SK-N-SH (cell line): ENCODE measurements at regions not wholly inside any gene's neighbourhood (a gene's known extent, or its start where the extent isn't known, plus 50 kb on each side); places are given as distances from the start of the nearest gene placed in this dataset.

ENCODE experiments used
- CTCF ChIA-PET: fragments of 300-600, 350-600 bp; formaldehyde crosslinking; extraction: SDS; loops from one replicate; lab custom pipeline; 2021; lab: Yijun Ruan, JAX
- POLR2A ChIA-PET: fragments of 350-600 bp; sonication (Branson Sonifier 250); formaldehyde crosslinking; extraction: SDS; loops from one replicate; lab custom pipeline; 2020; ENCODE audit warnings: antibody characterized with exemption, inconsistent platforms; lab: Yijun Ruan, JAX
- DNase-seq: peaks from one replicate; pipeline ENCODE4 v3.0.0; 2012
- H2AFZ ChIP-seq: fragments of 200-600 bp; sonication (generic); 2 replicates; pipeline ENCODE4 v1.8.1; 2016; ENCODE audit warnings: antibody characterized with exemption, mild to moderate bottlenecking, low read depth
- H3F3A ChIP-seq: fragments of 200-600 bp; sonication (generic); replicated peaks from 2 replicates; pipeline ENCODE3; 2016; ENCODE audit warnings: antibody characterized with exemption, mild to moderate bottlenecking; ENCODE audit not compliant: insufficient read depth
- H3K27ac ChIP-seq, 2 experiments: fragments of 200-500 bp in 1 of 2; fragments of 200-600 bp in 1 of 2; sonication (Bioruptor generic) in 1 of 2; sonication (generic), shearing (Covaris generic) in 1 of 2; 2 replicates each; pipeline versions ENCODE4 v1.5.1 to v1.6.1; 2014 to 2016; ENCODE audit warnings: low read depth in 2 of 2, inconsistent platforms in 1 of 2, low read length in 1 of 2, mild to moderate bottlenecking in 1 of 2, mixed read lengths in 1 of 2
- H3K27me3 ChIP-seq: fragments of 200-600 bp; sonication (generic), shearing (Covaris generic); 2 replicates; pipeline ENCODE4 v1.6.1; 2016; ENCODE audit warnings: mixed run types; ENCODE audit not compliant: insufficient read depth
- H3K36me3 ChIP-seq, 2 experiments: fragments of 200-500 bp in 1 of 2; fragments of 200-600 bp in 1 of 2; sonication (Bioruptor generic) in 1 of 2; sonication (generic) in 1 of 2; replicated peaks in 1 of 2; 2 replicates each; pipeline versions ENCODE3 to v1.5.1; 2014 to 2016; ENCODE audit warnings: low read length in 1 of 2, mild to moderate bottlenecking in 1 of 2; ENCODE audit not compliant: insufficient read depth in 2 of 2, control insufficient read depth in 1 of 2
- H3K4me1 ChIP-seq, 2 experiments: fragments of 200-500 bp in 1 of 2; fragments of 200-600 bp in 1 of 2; sonication (Bioruptor generic) in 1 of 2; sonication (generic), shearing (Covaris generic) in 1 of 2; 2 replicates each; pipeline versions ENCODE4 v1.5.1 to v1.6.1; 2014 to 2016; ENCODE audit warnings: low read depth in 1 of 2, low read length in 1 of 2, mixed run types in 1 of 2; ENCODE audit not compliant: insufficient read depth in 2 of 2, control insufficient read depth in 1 of 2
- H3K4me2 ChIP-seq: fragments of 200-600 bp; sonication (generic), shearing (Covaris generic); 2 replicates; pipeline ENCODE4 v1.6.1; 2017; ENCODE audit warnings: mixed run types
- H3K4me3 ChIP-seq, 2 experiments: fragments of 200-500 bp in 1 of 2; fragments of 200-600 bp in 1 of 2; sonication (Bioruptor generic) in 1 of 2; sonication (generic), shearing (Covaris generic) in 1 of 2; 2 replicates each; pipeline versions ENCODE4 v1.5.1 to v1.8.1; 2014 to 2016; ENCODE audit warnings: low read depth in 2 of 2, inconsistent platforms in 1 of 2, low read length in 1 of 2, mild to moderate bottlenecking in 1 of 2, mixed read lengths in 1 of 2, moderate library complexity in 1 of 2
- H3K79me2 ChIP-seq: fragments of 200-600 bp; sonication (generic); 2 replicates; pipeline ENCODE4 v1.8.1; 2017; ENCODE audit warnings: mild to moderate bottlenecking; ENCODE audit not compliant: insufficient read depth
- H3K9ac ChIP-seq: fragments of 200-600 bp; sonication (generic); 2 replicates; pipeline ENCODE4 v1.6.1; 2017; ENCODE audit warnings: mixed run types
- H3K9me2 ChIP-seq: fragments of 200-600 bp; sonication (generic); 2 replicates; pipeline ENCODE4 v1.6.1; 2017; ENCODE audit warnings: mixed run types
- H3K9me3 ChIP-seq: fragments of 200-600 bp; sonication (generic); 2 replicates; pipeline ENCODE4 v1.6.1; 2017; ENCODE audit warnings: mixed run types, mild to moderate bottlenecking, moderate library complexity
- H4K20me1 ChIP-seq: fragments of 200-600 bp; sonication (generic); 2 replicates; pipeline ENCODE4 v1.6.1; 2017; ENCODE audit warnings: mild to moderate bottlenecking, mixed run types; ENCODE audit not compliant: insufficient read depth
- CHD2 ChIP-seq: fragments of 150-350 bp; IDR thresholded peaks from 2 replicates; pipeline ENCODE4 v1.6.1; 2018; ENCODE audit warnings: low read length; ENCODE audit not compliant: partially characterized antibody
- ELF1 ChIP-seq: IDR thresholded peaks from 2 replicates; pipeline ENCODE4 v1.4.0; 2012
- EP300 ChIP-seq, 2 experiments: IDR thresholded peaks; 2 replicates each; pipeline versions ENCODE4 v1.4.0 to v1.6.1; 2012; ENCODE audit warnings: borderline replicate concordance in 1 of 2, low read depth in 1 of 2, low read length in 1 of 2
- EZH2phosphoT487 ChIP-seq: fragments of 200-600 bp; sonication (generic); IDR thresholded peaks from 2 replicates; pipeline ENCODE4 v1.6.1; 2017; ENCODE audit warnings: low read depth, mixed run types, mild to moderate bottlenecking, antibody characterized with exemption, moderate library complexity, borderline replicate concordance
- FOSL2 ChIP-seq: IDR thresholded peaks from 2 replicates; pipeline ENCODE4 v1.4.0; 2012; ENCODE audit warnings: low read depth, mild to moderate bottlenecking, moderate library complexity, borderline replicate concordance
- GABPA ChIP-seq: IDR thresholded peaks from 2 replicates; pipeline ENCODE4 v1.4.0; 2012; ENCODE audit warnings: low read depth, mild to moderate bottlenecking
- JUND ChIP-seq: IDR thresholded peaks from 2 replicates; pipeline ENCODE4 v1.4.0; 2012
- NFIC ChIP-seq: IDR thresholded peaks from 2 replicates; pipeline ENCODE4 v1.4.0; 2012; ENCODE audit warnings: borderline replicate concordance
- NRF1 ChIP-seq: IDR thresholded peaks from 2 replicates; pipeline ENCODE4 v1.6.1; 2012; ENCODE audit warnings: low read depth, mild to moderate bottlenecking, low read length
- POLR2AphosphoS5 ChIP-seq: IDR thresholded peaks from 2 replicates; pipeline ENCODE4 v1.6.1; 2012; ENCODE audit warnings: low read depth, low read length
- RCOR1 ChIP-seq: fragments of 150-350 bp; IDR thresholded peaks from 2 replicates; pipeline ENCODE4 v1.6.1; 2017; ENCODE audit warnings: antibody characterized with exemption, low read length
- RXRA ChIP-seq: IDR thresholded peaks from 2 replicates; pipeline ENCODE4 v1.4.0; 2012; ENCODE audit warnings: low read depth, mild to moderate bottlenecking, borderline replicate concordance
- SIN3A ChIP-seq: IDR thresholded peaks from 2 replicates; pipeline ENCODE4 v1.6.1; 2012; ENCODE audit warnings: low read depth, mild to moderate bottlenecking, low read length, moderate library complexity, borderline replicate concordance
- TCF12 ChIP-seq: IDR thresholded peaks from 2 replicates; pipeline ENCODE4 v1.4.0; 2012
- TEAD4 ChIP-seq: IDR thresholded peaks from 2 replicates; pipeline ENCODE4 v1.4.0; 2012; ENCODE audit warnings: mild to moderate bottlenecking, borderline replicate concordance; ENCODE audit not compliant: insufficient read depth
- WGBS: methylation state at CpG from one replicate; pipeline ENCODE4 v1.1.6; 2017; ENCODE audit warnings: low lambda C conversion rate; 5-methylcytosine and 5-hydroxymethylcytosine counted together
- TF ChIP-seq, protein P1 (sequence below): IDR thresholded peaks from 2 replicates; pipeline ENCODE4; 2012
- TF ChIP-seq, protein P2 (sequence below): fragments of 200-600 bp; sonication (generic); IDR thresholded peaks from 2 replicates; pipeline ENCODE4 v1.6.1; 2017; ENCODE audit warnings: antibody characterized with exemption, mild to moderate bottlenecking, moderate library complexity
- TF ChIP-seq, protein P3 (sequence below): IDR thresholded peaks from 2 replicates; pipeline ENCODE4 v1.4.0; 2012; ENCODE audit warnings: low read depth, borderline replicate concordance

DNA sequence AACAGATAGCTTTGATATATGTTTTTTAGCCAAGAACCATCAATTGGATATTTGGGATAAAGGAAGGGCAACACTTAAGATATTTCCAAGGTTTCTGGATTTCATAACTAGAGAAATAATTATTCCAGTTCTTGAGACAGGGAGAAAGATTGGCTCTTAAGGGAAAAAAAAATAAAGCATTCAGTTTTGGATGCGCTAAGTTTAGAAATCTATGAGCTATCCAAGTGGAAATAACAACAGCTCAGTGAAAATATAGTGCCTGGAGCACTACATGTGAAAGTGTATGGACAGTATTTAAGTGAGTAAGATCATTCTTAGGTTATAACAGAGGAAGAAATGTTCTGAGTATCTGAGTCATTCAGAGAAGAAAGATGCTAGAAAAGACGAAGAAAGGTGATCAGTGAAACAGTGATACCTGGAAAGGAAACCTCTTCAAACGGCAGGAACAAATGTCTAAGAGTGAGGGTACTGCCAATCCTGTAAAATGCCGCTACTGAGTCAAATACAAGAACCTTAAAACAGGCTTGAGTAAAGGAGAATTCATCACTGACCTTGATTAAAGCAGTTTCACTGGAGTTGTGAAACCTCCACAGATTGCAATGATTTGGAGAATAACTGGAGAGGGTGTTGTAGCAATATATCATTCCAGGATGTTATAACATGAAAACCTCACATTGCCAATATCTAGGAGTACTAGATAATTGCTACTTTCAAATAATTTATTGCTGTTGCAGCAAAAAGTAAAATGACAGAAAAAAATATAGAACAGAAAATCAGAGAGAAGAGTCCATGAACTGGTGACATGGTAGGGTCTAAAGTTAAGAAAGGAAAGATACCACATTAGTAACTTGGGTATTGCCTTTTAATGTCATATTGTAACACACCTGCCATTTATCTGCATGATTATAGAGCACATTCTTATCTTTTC is 482.1 kb upstream of the RGS18 start:
- POLR2A ChIA-PET = no interaction called here
- WGBS = 7% methylated on average over 4 of the region's 4 CpGs

More for the DNA sequence above, 482.1 kb upstream of the RGS18 start:
- TF ChIP-seq GABPA = no peak
- TF ChIP-seq, protein P1, sequence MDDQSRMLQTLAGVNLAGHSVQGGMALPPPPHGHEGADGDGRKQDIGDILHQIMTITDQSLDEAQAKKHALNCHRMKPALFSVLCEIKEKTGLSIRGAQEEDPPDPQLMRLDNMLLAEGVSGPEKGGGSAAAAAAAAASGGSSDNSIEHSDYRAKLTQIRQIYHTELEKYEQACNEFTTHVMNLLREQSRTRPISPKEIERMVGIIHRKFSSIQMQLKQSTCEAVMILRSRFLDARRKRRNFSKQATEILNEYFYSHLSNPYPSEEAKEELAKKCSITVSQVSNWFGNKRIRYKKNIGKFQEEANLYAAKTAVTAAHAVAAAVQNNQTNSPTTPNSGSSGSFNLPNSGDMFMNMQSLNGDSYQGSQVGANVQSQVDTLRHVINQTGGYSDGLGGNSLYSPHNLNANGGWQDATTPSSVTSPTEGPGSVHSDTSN = no peak
- no peak for TF ChIP-seq EP300 (IDR thresholded peaks at IDR 0.05; ENCODE audit: borderline replicate concordance in 1 of 2, low read depth in 1 of 2, low read length in 1 of 2)
- TF ChIP-seq FOSL2 = no peak
- TF ChIP-seq RXRA = no peak
- TF ChIP-seq TCF12 = no peak
- TF ChIP-seq RCOR1 = no peak
- TF ChIP-seq, protein P2, sequence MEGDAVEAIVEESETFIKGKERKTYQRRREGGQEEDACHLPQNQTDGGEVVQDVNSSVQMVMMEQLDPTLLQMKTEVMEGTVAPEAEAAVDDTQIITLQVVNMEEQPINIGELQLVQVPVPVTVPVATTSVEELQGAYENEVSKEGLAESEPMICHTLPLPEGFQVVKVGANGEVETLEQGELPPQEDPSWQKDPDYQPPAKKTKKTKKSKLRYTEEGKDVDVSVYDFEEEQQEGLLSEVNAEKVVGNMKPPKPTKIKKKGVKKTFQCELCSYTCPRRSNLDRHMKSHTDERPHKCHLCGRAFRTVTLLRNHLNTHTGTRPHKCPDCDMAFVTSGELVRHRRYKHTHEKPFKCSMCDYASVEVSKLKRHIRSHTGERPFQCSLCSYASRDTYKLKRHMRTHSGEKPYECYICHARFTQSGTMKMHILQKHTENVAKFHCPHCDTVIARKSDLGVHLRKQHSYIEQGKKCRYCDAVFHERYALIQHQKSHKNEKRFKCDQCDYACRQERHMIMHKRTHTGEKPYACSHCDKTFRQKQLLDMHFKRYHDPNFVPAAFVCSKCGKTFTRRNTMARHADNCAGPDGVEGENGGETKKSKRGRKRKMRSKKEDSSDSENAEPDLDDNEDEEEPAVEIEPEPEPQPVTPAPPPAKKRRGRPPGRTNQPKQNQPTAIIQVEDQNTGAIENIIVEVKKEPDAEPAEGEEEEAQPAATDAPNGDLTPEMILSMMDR = no peak
- TF ChIP-seq, protein P3, sequence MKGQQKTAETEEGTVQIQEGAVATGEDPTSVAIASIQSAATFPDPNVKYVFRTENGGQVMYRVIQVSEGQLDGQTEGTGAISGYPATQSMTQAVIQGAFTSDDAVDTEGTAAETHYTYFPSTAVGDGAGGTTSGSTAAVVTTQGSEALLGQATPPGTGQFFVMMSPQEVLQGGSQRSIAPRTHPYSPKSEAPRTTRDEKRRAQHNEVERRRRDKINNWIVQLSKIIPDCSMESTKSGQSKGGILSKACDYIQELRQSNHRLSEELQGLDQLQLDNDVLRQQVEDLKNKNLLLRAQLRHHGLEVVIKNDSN = no peak
- no peak for TF ChIP-seq CHD2
- TF ChIP-seq NFIC = no peak
- no peak for TF ChIP-seq POLR2AphosphoS5
- TF ChIP-seq JUND = no peak
- TF ChIP-seq ELF1 = no peak
- no peak for TF ChIP-seq TEAD4
- no peak for TF ChIP-seq EZH2phosphoT487
- no peak for TF ChIP-seq NRF1
- no peak for TF ChIP-seq SIN3A
- no peak overlapping the region for H3K4me3 ChIP-seq
- H3F3A ChIP-seq = no peaks in the 10 kb centered on the region
- DNase-seq = no peak
- no peaks in the 10 kb centered on the region for H3K36me3 ChIP-seq
- H3K4me1 ChIP-seq = no peaks in the 10 kb centered on the region
- H3K9me3 ChIP-seq = no peaks in the 10 kb centered on the region
- H2AFZ ChIP-seq = no peak overlapping the region
- H3K9me2 ChIP-seq = 0 out of 2 replicates have a peak, but pooled peaks cover 3% of the 10 kb centered on the region
- H3K9ac ChIP-seq = no peak overlapping the region
- H3K27ac ChIP-seq = no peak overlapping the region
- no peak overlapping the region for H3K4me2 ChIP-seq
- H3K27me3 ChIP-seq = no peaks in the 10 kb centered on the region
- no peaks in the 10 kb centered on the region for H4K20me1 ChIP-seq
- no peaks in the 10 kb centered on the region for H3K79me2 ChIP-seq
- CTCF ChIA-PET = no interaction called here
